Loucy (cell line): ENCODE measurements at regions not wholly inside any gene's neighbourhood (a gene's known extent, or its start where the extent isn't known, plus 50 kb on each side); places are given as distances from the start of the nearest gene placed in this dataset.

Experiments
- H2AFZ ChIP-seq: fragments of 200-600 bp; sonication (generic); 2 replicates; pipeline ENCODE4 v1.6.0; 2016; ENCODE audit warnings: antibody characterized with exemption, mild to moderate bottlenecking, low read length, moderate library complexity
- H3F3A ChIP-seq: fragments of 200-600 bp; 2 replicates; pipeline ENCODE4 v1.6.0; 2016; ENCODE audit warnings: antibody characterized with exemption, low read depth, mild to moderate bottlenecking
- H3K27me3 ChIP-seq: fragments of 200-600 bp; sonication (generic); 2 replicates; pipeline ENCODE4 v1.6.1; 2014; ENCODE audit warnings: low read length, mild to moderate bottlenecking; ENCODE audit not compliant: insufficient read depth, poor library complexity, severe bottlenecking
- H3K36me3 ChIP-seq: fragments of 200-600 bp; sonication (generic); 2 replicates; pipeline ENCODE4 v1.6.1; 2016; ENCODE audit warnings: low read length; ENCODE audit not compliant: insufficient read depth
- H3K4me1 ChIP-seq: fragments of 200-600 bp; sonication (generic); 2 replicates; pipeline ENCODE4 v1.5.1; 2014; ENCODE audit warnings: low read length, mild to moderate bottlenecking; ENCODE audit not compliant: insufficient read depth, poor library complexity, severe bottlenecking
- H3K4me2 ChIP-seq: fragments of 200-600 bp; sonication (generic); 2 replicates; pipeline ENCODE4 v1.6.0; 2014; ENCODE audit warnings: antibody characterized with exemption, low read length, low read depth, mild to moderate bottlenecking; ENCODE audit not compliant: poor library complexity, severe bottlenecking
- H3K4me3 ChIP-seq: fragments of 200-600 bp; sonication (generic); 2 replicates; pipeline ENCODE4 v1.5.1; 2014; ENCODE audit warnings: low read length, mild to moderate bottlenecking, mixed read lengths; ENCODE audit not compliant: poor library complexity, severe bottlenecking
- H3K79me2 ChIP-seq: fragments of 200-600 bp; sonication (generic); 2 replicates; pipeline ENCODE4 v1.6.1; 2014; ENCODE audit warnings: low read length; ENCODE audit not compliant: insufficient read depth
- H3K9ac ChIP-seq: fragments of 200-600 bp; sonication (generic); 2 replicates; pipeline ENCODE4 v1.6.0; 2014; ENCODE audit warnings: mild to moderate bottlenecking, low read depth, low read length, moderate library complexity; ENCODE audit not compliant: poor library complexity, severe bottlenecking
- H3K9me2 ChIP-seq: fragments of 200-600 bp; sonication (generic); replicated peaks from 2 replicates; pipeline ENCODE4 v1.6.1; 2016; ENCODE audit warnings: low read depth, low read length, mixed read lengths
- H3K9me3 ChIP-seq: fragments of 200-600 bp; sonication (generic); 2 replicates; pipeline ENCODE4 v1.6.1; 2014; ENCODE audit warnings: mild to moderate bottlenecking, antibody characterized with exemption, low read length, low read depth; ENCODE audit not compliant: insufficient read depth
- H4K20me1 ChIP-seq: fragments of 200-600 bp; sonication (generic); 2 replicates; pipeline ENCODE4 v1.6.0; 2014; ENCODE audit warnings: antibody characterized with exemption, low read length, mild to moderate bottlenecking; ENCODE audit not compliant: insufficient read depth, poor library complexity, severe bottlenecking
- CTCF ChIP-seq: fragments of 200-600 bp; sonication (generic); conservative IDR thresholded peaks from 2 replicates; pipeline ENCODE4 v1.5.1; 2014; ENCODE audit warnings: mild to moderate bottlenecking, antibody characterized with exemption, low read length
- EZH2phosphoT487 ChIP-seq: fragments of 200-600 bp; IDR thresholded peaks from 2 replicates; pipeline ENCODE4 v1.6.1; 2018; ENCODE audit warnings: antibody characterized with exemption, mild to moderate bottlenecking, moderate library complexity, borderline replicate concordance

GRCh38 chr14:100665511-100666032 is 61.1 kb upstream of the DLK1 start:
- Histone ChIP-seq H3K9me3 (no peaks in the 10 kb centered on the region), H3K4me2 (no peak overlapping the region), H3F3A (no peaks in the 10 kb centered on the region), H3K27me3 (no peaks in the 10 kb centered on the region), H3K79me2 (no peaks in the 10 kb centered on the region), H3K36me3 (no peaks in the 10 kb centered on the region), H3K9me2 (no peaks in the 10 kb centered on the region), H2AFZ (no peak overlapping the region), H3K9ac (no peak overlapping the region), H4K20me1 (no peaks in the 10 kb centered on the region), H3K4me1 (peaks cover 39% of the 10 kb centered on the region), H3K4me3 (no peak overlapping the region)
- TF ChIP-seq EZH2phosphoT487 (no peak), CTCF (no peak)

GRCh38 chr14:100666403-100666802 is 60.3 kb upstream of the DLK1 start:
- Histone ChIP-seq H3K9ac (no peak overlapping the region), H3K4me3 (no peak overlapping the region), H3K4me1 (peaks cover 39% of the 10 kb centered on the region), H2AFZ (no peak overlapping the region), H4K20me1 (no peaks in the 10 kb centered on the region), H3F3A (no peaks in the 10 kb centered on the region), H3K9me2 (no peaks in the 10 kb centered on the region), H3K36me3 (no peaks in the 10 kb centered on the region), H3K27me3 (no peaks in the 10 kb centered on the region), H3K9me3 (no peaks in the 10 kb centered on the region), H3K79me2 (no peaks in the 10 kb centered on the region), H3K4me2 (no peak overlapping the region)
- TF ChIP-seq CTCF (no peak), EZH2phosphoT487 (no peak)

GRCh38 chr14:100666851-100667250 is 59.8 kb upstream of the DLK1 start:
- Histone ChIP-seq H3K4me1 (peaks cover 39% of the 10 kb centered on the region), H3K4me3 (no peak overlapping the region), H3K36me3 (no peaks in the 10 kb centered on the region), H3K79me2 (no peaks in the 10 kb centered on the region), H3K9me2 (no peaks in the 10 kb centered on the region), H3K9ac (no peak overlapping the region), H3K27me3 (no peaks in the 10 kb centered on the region), H3K9me3 (no peaks in the 10 kb centered on the region), H3F3A (no peaks in the 10 kb centered on the region), H2AFZ (no peak overlapping the region), H4K20me1 (no peaks in the 10 kb centered on the region), H3K4me2 (no peak overlapping the region)
- TF ChIP-seq EZH2phosphoT487 (no peak), CTCF (no peak)
